K562 (cell line): ENCODE measurements at regions not wholly inside any gene's neighbourhood (a gene's known extent, or its start where the extent isn't known, plus 50 kb on each side); places are given as distances from the start of the nearest gene placed in this dataset.

Source experiments
- ATAC-seq: fragments of 200-7000 bp; cut with Tn5 transposase; 3 replicates; pipeline ENCODE4 v1.9.1; 2020; ENCODE audit warnings: moderate library complexity
- BruUV-seq: library from RNA; stranded (reverse); fragments of 400-500 nt; replicated peaks from 2 replicates; lab custom pipeline; 2021; lab: Mats Ljungman, UMichigan
- CTCF ChIA-PET: fragments of 300-600 bp; formaldehyde crosslinking; extraction: SDS; loops from one replicate; lab custom pipeline; 2021; ENCODE audit warnings: low intra/inter-chr PET ratio; lab: Yijun Ruan, JAX
- POLR2A ChIA-PET: fragments of 300-600, 350-650 bp; sonication (Branson Sonifier 250); formaldehyde crosslinking; extraction: SDS; loops from one replicate; lab custom pipeline; 2021; ENCODE audit warnings: antibody characterized with exemption, inconsistent platforms; lab: Yijun Ruan, JAX
- DNase-seq, 4 experiments: peaks; one replicate each; pipeline versions ENCODE4 v3.0.0 to v3.0.0-alpha.2; 2011 to 2018; ENCODE audit warnings: low spot score in 3 of 4, mixed read lengths in 3 of 4; ENCODE audit errors: extremely low read depth in 1 of 4
- FAIRE-seq: peaks from 2 replicates; lab custom pipeline; 2011; peaks lifted over from hg19 to GRCh38; lab: Jason Lieb, UNC
- H2AFZ ChIP-seq: 2 replicates; pipeline ENCODE4 v1.6.0; 2011; ENCODE audit warnings: low read depth, low read length, control low read depth, inconsistent platforms
- H3K27ac ChIP-seq: fragments of 200-600 bp; 3 replicates; pipeline ENCODE4 v1.8.0; 2011; ENCODE audit warnings: low read depth, mild to moderate bottlenecking, control low read depth, inconsistent platforms, low read length, moderate library complexity, mixed read lengths; ENCODE audit errors: extremely low read depth
- H3K27me3 ChIP-seq, 2 experiments: fragments of 300-600 bp in 1 of 2; 2 replicates in 1 of 2; 3 replicates in 1 of 2; pipeline versions ENCODE4 v1.6.0 to v1.8.0; 2011; ENCODE audit warnings: inconsistent platforms in 2 of 2, low read length in 2 of 2, mild to moderate bottlenecking in 1 of 2, mixed read lengths in 1 of 2, moderate library complexity in 1 of 2; ENCODE audit not compliant: control insufficient read depth in 2 of 2, insufficient read depth in 2 of 2
- H3K36me3 ChIP-seq: fragments of 300-600 bp; 3 replicates; pipeline ENCODE4 v1.8.0; 2011; ENCODE audit warnings: mild to moderate bottlenecking, low read length, inconsistent platforms; ENCODE audit not compliant: control insufficient read depth, insufficient read depth
- H3K4me1 ChIP-seq, 2 experiments: fragments of 200-600 bp in 1 of 2; replicated peaks in 1 of 2; 2 replicates in 1 of 2; 3 replicates in 1 of 2; pipeline versions ENCODE4 v1.5.1 to v1.8.0; 2011; ENCODE audit warnings: inconsistent platforms in 2 of 2, low read length in 2 of 2, mild to moderate bottlenecking in 1 of 2, mixed read lengths in 1 of 2, moderate library complexity in 1 of 2; ENCODE audit not compliant: control insufficient read depth in 2 of 2, insufficient read depth in 2 of 2
- H3K4me2 ChIP-seq: 2 replicates; pipeline ENCODE4 v1.6.1; 2011; ENCODE audit warnings: low read length, control low read depth, inconsistent platforms, mixed read lengths; ENCODE audit not compliant: insufficient read depth
- H3K4me3 ChIP-seq: fragments of 200-600 bp; sonication (generic), shearing (Covaris generic); 2 replicates; pipeline ENCODE4 v1.5.1; 2016; ENCODE audit warnings: control low read depth, inconsistent platforms
- H3K79me2 ChIP-seq: fragments of 200-600 bp; 3 replicates; pipeline ENCODE4 v1.8.0; 2011; ENCODE audit warnings: low read length, inconsistent platforms; ENCODE audit not compliant: control insufficient read depth, insufficient read depth
- H3K9ac ChIP-seq, 2 experiments: 2 replicates each; pipeline versions ENCODE4 v1.6.0 to v1.6.1; 2011; ENCODE audit warnings: low read depth in 2 of 2, low read length in 2 of 2, control low read depth in 1 of 2, inconsistent platforms in 1 of 2, mild to moderate bottlenecking in 1 of 2, mixed read lengths in 1 of 2; ENCODE audit not compliant: insufficient read depth in 1 of 2
- H3K9me1 ChIP-seq: one replicate; pipeline ENCODE4 v1.6.0; 2011; ENCODE audit warnings: inconsistent platforms, mild to moderate bottlenecking, low read length, moderate library complexity; ENCODE audit not compliant: control insufficient read depth, insufficient read depth
- H3K9me3 ChIP-seq: replicated peaks from 2 replicates; pipeline ENCODE4 v1.5.1; 2011; ENCODE audit warnings: low read depth, low read length, inconsistent platforms; ENCODE audit not compliant: control insufficient read depth, insufficient read depth
- H4K20me1 ChIP-seq: replicated peaks from 2 replicates; pipeline ENCODE4 v1.6.1; 2011; ENCODE audit warnings: low read length, inconsistent platforms, mixed read lengths; ENCODE audit not compliant: control insufficient read depth, insufficient read depth
- DDX20 ChIP-seq: fragments of 450-650 bp; IDR thresholded peaks from 2 replicates; pipeline ENCODE4 v1.6.1; 2016; ENCODE audit warnings: missing genetic modification characterization, low read depth, mild to moderate bottlenecking, missing compliant biosample characterization, moderate library complexity
- DIDO1 ChIP-seq: fragments of 450-650 bp; IDR thresholded peaks from 2 replicates; pipeline ENCODE4 v1.6.1; 2016; ENCODE audit warnings: low read depth, missing biosample characterization, missing genetic modification characterization
- DPF2 ChIP-seq: fragments of 450-650 bp; IDR thresholded peaks from 2 replicates; pipeline ENCODE4 v1.6.1; 2016
- GTF2A2 ChIP-seq: IDR thresholded peaks from 2 replicates; pipeline ENCODE4 v1.6.1; 2016; ENCODE audit warnings: mild to moderate bottlenecking, missing genetic modification characterization, missing compliant biosample characterization
- GTF2E2 ChIP-seq: fragments of 200-800 bp; sonication (Bioruptor generic); IDR thresholded peaks from 2 replicates; pipeline ENCODE4 v1.6.1; 2016; ENCODE audit warnings: missing genetic modification characterization, missing compliant biosample characterization
- HNRNPH1 ChIP-seq: fragments of 200-400 bp; formaldehyde crosslinking; optimal IDR thresholded peaks from 2 replicates; pipeline ENCODE3; 2017; ENCODE audit warnings: low read depth, mild to moderate bottlenecking, low read length, moderate library complexity
- SNRNP70 ChIP-seq: fragments of 200-400 bp; formaldehyde crosslinking; optimal IDR thresholded peaks from 2 replicates; pipeline ENCODE3; 2017; ENCODE audit warnings: low read depth, low read length
- ZNF507 ChIP-seq: conservative IDR thresholded peaks from 2 replicates; pipeline ENCODE4 v1.6.1; 2017; ENCODE audit warnings: missing genetic modification characterization, missing compliant biosample characterization
- ZNF77 ChIP-seq: fragments of 250-450 bp; sonication (Bioruptor Pico); IDR thresholded peaks from 2 replicates; pipeline ENCODE4 v1.5.0; 2020
- WGBS: fragments of 100-300 bp; shearing (Covaris generic); methylation state at CpG from one replicate; pipeline ENCODE4 v1.1.6; 2016; ENCODE audit warnings: low coverage, mixed read lengths; ENCODE audit not compliant: insufficient coverage; ENCODE audit errors: missing lambda C conversion rate; 5-methylcytosine and 5-hydroxymethylcytosine counted together
- in situ Hi-C: fragments of 300-500 bp; cut with MboI; formaldehyde crosslinking; loops from 4 replicates; pipeline ENCODE4 v1.15.0; 2018; ENCODE audit warnings: inconsistent platforms, mixed read lengths
- intact Hi-C: fragments of 100-400 bp; cut with micrococcal nuclease; formaldehyde crosslinking; loops from 2 replicates; pipeline ENCODE4 v1.14.2; 2022

DNA sequence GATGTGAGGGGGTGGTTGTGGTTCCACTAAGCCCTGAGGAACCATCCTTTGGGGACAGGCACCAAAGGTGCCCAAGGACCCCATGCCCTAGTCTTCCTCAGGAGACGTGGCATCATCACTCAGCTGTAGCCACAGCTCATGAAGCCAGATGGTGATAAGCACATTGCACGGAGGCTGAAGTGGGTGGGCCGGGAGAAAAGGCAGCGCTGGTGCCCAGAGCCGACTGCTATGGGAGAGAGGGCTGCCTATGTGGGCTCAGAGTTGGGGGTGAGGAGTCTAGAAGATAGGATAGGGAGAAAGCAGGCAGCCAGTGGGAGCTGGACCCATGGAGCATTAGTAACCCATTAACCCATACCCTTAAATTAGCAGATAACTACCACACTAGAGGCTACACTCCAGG is 325.3 kb downstream of the RPS24 start:
- in situ Hi-C loops, result no loop called here
- Histone ChIP-seq H3K4me2 (no peak overlapping the region), H3K9me3 (no peaks in the 10 kb centered on the region; the same call in 1 of the 2 replicates), H2AFZ (no peak overlapping the region), H3K27ac (no peak overlapping the region), H3K9me1 (no peaks in the 10 kb centered on the region), H3K4me3 (no peak overlapping the region), H3K9ac (no peak overlapping the region), H3K36me3 (no peaks in the 10 kb centered on the region), H3K4me1 (no peaks in the 10 kb centered on the region), H3K27me3 (peaks cover 24 to 69% of the 10 kb centered on the region in 2 experiments), H3K79me2 (no peaks in the 10 kb centered on the region), H4K20me1 (peaks cover 13% of the 10 kb centered on the region)
- FAIRE-seq, result no peak
- ChIA-PET CTCF (no interaction called here), POLR2A (no interaction called here)
- WGBS, result 1% methylated on average over 5 of the region's 5 CpGs
- TF ChIP-seq ZNF507 (tag) (no peak), ZNF77 (CRISPR knock-in tag) (no peak), HNRNPH1 (no peak)
- no TSS peak for BruUV-seq
- intact Hi-C loops, result no loop called here
- ATAC-seq, result no peak
- no peak for DNase-seq

DNA sequence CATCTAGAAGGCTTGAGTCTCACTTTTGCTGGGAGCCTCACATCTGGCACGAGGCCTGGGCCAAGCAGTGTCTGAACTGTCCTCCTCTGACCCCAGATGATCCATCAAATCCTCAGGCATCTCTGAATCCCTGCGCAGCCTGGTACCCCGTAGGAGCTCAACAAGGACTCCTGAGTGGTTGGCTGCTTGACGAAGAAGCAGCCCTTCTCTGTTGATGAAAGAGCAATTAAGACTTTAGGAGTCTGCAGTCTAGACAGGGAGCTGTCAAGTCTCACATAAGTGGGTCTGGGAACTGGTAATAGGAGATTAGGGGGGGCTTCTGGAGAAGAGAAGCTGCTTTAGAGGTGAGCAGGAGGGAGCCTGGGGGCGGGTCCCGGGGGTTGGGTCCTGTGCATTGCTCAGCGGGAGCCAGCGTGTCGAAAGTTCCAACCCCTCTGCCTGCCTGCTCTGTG is 326.0 kb downstream of the RPS24 start:
- H3K27me3 ChIP-seq, result peaks cover 24 to 70% of the 10 kb centered on the region in 2 experiments
- CTCF ChIA-PET, result no interaction called here

More for the DNA sequence above, 326.0 kb downstream of the RPS24 start:
- WGBS, result 0% methylated on average over 8 of the region's 9 CpGs
- no peak for ATAC-seq
- H3K9me3 ChIP-seq, result no peaks in the 10 kb centered on the region; the same call in 1 of the 2 replicates
- no peaks in the 10 kb centered on the region for H3K36me3 ChIP-seq
- in situ Hi-C loops, result no loop called here
- POLR2A ChIA-PET, result no interaction called here
- intact Hi-C loops, result no loop called here
- no peak for FAIRE-seq
- no peak for DNase-seq
- no peak overlapping the region for H3K4me3 ChIP-seq
- BruUV-seq, result no TSS peak
- H3K4me2 ChIP-seq, result no peak overlapping the region
- H3K4me1 ChIP-seq, result no peaks in the 10 kb centered on the region
- no peak for TF ChIP-seq GTF2E2
- TF ChIP-seq GTF2A2, result no peak
- no peak for TF ChIP-seq DIDO1 (tag)
- no peak for TF ChIP-seq SNRNP70
- no peak for TF ChIP-seq DPF2
- no peak for TF ChIP-seq DDX20 (tag)
- H2AFZ ChIP-seq, result no peak overlapping the region
- H4K20me1 ChIP-seq, result peaks cover 13% of the 10 kb centered on the region
- no peak overlapping the region for H3K9ac ChIP-seq
- H3K9me1 ChIP-seq, result no peaks in the 10 kb centered on the region
- H3K27ac ChIP-seq, result no peak overlapping the region
- H3K79me2 ChIP-seq, result no peaks in the 10 kb centered on the region
